ENCODE measurements at regions not wholly inside any gene's neighbourhood (a gene's known extent, or its start where the extent isn't known, plus 50 kb on each side); places are given as distances from the start of the nearest gene placed in this dataset.

- TF ChIP-seq, protein P1, sequence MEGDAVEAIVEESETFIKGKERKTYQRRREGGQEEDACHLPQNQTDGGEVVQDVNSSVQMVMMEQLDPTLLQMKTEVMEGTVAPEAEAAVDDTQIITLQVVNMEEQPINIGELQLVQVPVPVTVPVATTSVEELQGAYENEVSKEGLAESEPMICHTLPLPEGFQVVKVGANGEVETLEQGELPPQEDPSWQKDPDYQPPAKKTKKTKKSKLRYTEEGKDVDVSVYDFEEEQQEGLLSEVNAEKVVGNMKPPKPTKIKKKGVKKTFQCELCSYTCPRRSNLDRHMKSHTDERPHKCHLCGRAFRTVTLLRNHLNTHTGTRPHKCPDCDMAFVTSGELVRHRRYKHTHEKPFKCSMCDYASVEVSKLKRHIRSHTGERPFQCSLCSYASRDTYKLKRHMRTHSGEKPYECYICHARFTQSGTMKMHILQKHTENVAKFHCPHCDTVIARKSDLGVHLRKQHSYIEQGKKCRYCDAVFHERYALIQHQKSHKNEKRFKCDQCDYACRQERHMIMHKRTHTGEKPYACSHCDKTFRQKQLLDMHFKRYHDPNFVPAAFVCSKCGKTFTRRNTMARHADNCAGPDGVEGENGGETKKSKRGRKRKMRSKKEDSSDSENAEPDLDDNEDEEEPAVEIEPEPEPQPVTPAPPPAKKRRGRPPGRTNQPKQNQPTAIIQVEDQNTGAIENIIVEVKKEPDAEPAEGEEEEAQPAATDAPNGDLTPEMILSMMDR (IDR thresholded peaks at IDR 0.05): no peak
- TF ChIP-seq EZH2 (IDR thresholded peaks at IDR 0.05; ENCODE audit: borderline replicate concordance, insufficient read depth, low read depth, low read length, poor library complexity, severe bottlenecking): no peak
Observed at GRCh38 chr9:85368781-85369180, 373.0 kb downstream of the AGTPBP1 start.

Data from B cell (primary cell).